Posterior cingulate gyrus (tissue), 11 donors: ENCODE measurements at regions not wholly inside any gene's neighbourhood (a gene's known extent, or its start where the extent isn't known, plus 50 kb on each side); places are given as distances from the start of the nearest gene placed in this dataset.

Experiments
- DNase-seq, 10 donors: peaks; one replicate each; pipeline versions ENCODE4 v3.0.0 to v3.0.0-alpha.2; 2020 to 2021; ENCODE audit warnings: mixed read lengths in 3 of 10
- intact Hi-C: fragments of 100-400 bp; cut with DNase I; formaldehyde crosslinking; loops from one replicate; pipeline ENCODE4 v1.15.1; 2023

- DNase-seq, result no peak
- intact Hi-C loops, result no loop called here
Observed at GRCh38 chr14:97411938-97412612, 614.9 kb downstream of the VRK1 start.

GRCh38 chr14:97413022-97413539 lies 615.9 kb downstream of the VRK1 start:
- intact Hi-C loops, result no loop called here
- no peak for DNase-seq

- intact Hi-C loops, result no loop called here
- DNase-seq, result no peak
Observed at GRCh38 chr14:97413966-97414717, 617.0 kb downstream of the VRK1 start.

- intact Hi-C loops, result no loop called here
- DNase-seq, result no peak
Observed at GRCh38 chr14:97414718-97415098, 617.5 kb downstream of the VRK1 start.

- intact Hi-C loops, result no loop called here
- no peak for DNase-seq
Observed at GRCh38 chr14:97415907-97416306, 618.7 kb downstream of the VRK1 start.

GRCh38 chr14:97416550-97416949 lies 619.4 kb downstream of the VRK1 start:
- intact Hi-C loops, result no loop called here
- DNase-seq, result no peak

- no peak for DNase-seq
- intact Hi-C loops, result no loop called here
Observed at GRCh38 chr14:97417331-97417730, 620.1 kb downstream of the VRK1 start.

- intact Hi-C loops, result no loop called here
- no peak for DNase-seq
Observed at GRCh38 chr14:97420211-97420610, 623.0 kb downstream of the VRK1 start.

GRCh38 chr14:97426776-97427175 lies 629.6 kb downstream of the VRK1 start:
- intact Hi-C loops, result no loop called here
- no peak for DNase-seq

GRCh38 chr14:97428808-97429440 lies 631.7 kb downstream of the VRK1 start:
- intact Hi-C loops, result no loop called here

GRCh38 chr14:97432586-97432985 lies 635.4 kb downstream of the VRK1 start:
- intact Hi-C loops, result no loop called here

More at GRCh38 chr14:97428808-97429440, 631.7 kb downstream of the VRK1 start:
- no peak for DNase-seq

GRCh38 chr14:97441740-97442362 lies 644.7 kb downstream of the VRK1 start:
- intact Hi-C loops, result no loop called here
- DNase-seq, result no peak

More at GRCh38 chr14:97432586-97432985, 635.4 kb downstream of the VRK1 start:
- no peak for DNase-seq

GRCh38 chr14:97442363-97442762 lies 645.2 kb downstream of the VRK1 start:
- intact Hi-C loops, result no loop called here
- DNase-seq, result no peak

- DNase-seq, result no peak
- intact Hi-C loops, result no loop called here
Observed at GRCh38 chr14:97443412-97443811, 646.2 kb downstream of the VRK1 start.

GRCh38 chr14:97444248-97444647 lies 647.1 kb downstream of the VRK1 start:
- DNase-seq, result no peak
- intact Hi-C loops, result no loop called here

GRCh38 chr14:97445367-97445766 lies 648.2 kb downstream of the VRK1 start:
- intact Hi-C loops, result no loop called here

GRCh38 chr14:97446087-97446486 lies 648.9 kb downstream of the VRK1 start:
- DNase-seq, result no peak
- intact Hi-C loops, result no loop called here

More at GRCh38 chr14:97445367-97445766, 648.2 kb downstream of the VRK1 start:
- DNase-seq, result no peak

GRCh38 chr14:97452314-97452713 lies 655.1 kb downstream of the VRK1 start:
- DNase-seq, result no peak
- intact Hi-C loops, result no loop called here

- intact Hi-C loops, result no loop called here
- no peak for DNase-seq
Observed at GRCh38 chr14:97453991-97454390, 656.8 kb downstream of the VRK1 start.

GRCh38 chr14:97456462-97456861 lies 659.3 kb downstream of the VRK1 start:
- intact Hi-C loops, result no loop called here
- no peak for DNase-seq

- peak in 3 of 10 donors; percentile 16 to 81 (median 65) for DNase-seq
- intact Hi-C loops, result no loop called here
Observed at GRCh38 chr14:97456958-97457357, 659.8 kb downstream of the VRK1 start.
